ENCODE measurements at regions not wholly inside any gene's neighbourhood (a gene's known extent, or its start where the extent isn't known, plus 50 kb on each side); places are given as distances from the start of the nearest gene placed in this dataset.

DNA sequence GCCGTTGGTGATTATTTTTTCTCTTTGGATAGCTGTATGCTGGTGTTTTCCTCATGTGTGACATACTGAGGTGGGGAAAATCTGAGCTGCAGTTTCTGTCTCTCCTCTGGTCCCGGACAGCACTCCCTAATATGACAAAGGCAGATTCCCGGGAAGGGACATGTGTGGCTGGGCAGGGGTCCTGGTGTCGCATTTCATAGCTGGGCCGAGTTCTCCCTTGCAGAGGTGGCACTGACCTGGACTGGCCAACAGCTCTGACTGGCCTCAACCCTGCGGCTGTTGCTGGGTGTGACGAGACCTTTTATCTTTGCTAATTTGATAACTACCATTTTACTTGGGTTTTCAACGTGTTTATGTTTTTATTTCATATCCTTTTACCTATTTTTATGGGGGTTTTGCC is 248.6 kb upstream of the TCERG1L start:
- POLR2A ChIA-PET: no interaction called here
- H3K4me3 ChIP-seq (ENCODE audit: low read depth, low read length): no peak overlapping the region
- TF ChIP-seq, protein P1, sequence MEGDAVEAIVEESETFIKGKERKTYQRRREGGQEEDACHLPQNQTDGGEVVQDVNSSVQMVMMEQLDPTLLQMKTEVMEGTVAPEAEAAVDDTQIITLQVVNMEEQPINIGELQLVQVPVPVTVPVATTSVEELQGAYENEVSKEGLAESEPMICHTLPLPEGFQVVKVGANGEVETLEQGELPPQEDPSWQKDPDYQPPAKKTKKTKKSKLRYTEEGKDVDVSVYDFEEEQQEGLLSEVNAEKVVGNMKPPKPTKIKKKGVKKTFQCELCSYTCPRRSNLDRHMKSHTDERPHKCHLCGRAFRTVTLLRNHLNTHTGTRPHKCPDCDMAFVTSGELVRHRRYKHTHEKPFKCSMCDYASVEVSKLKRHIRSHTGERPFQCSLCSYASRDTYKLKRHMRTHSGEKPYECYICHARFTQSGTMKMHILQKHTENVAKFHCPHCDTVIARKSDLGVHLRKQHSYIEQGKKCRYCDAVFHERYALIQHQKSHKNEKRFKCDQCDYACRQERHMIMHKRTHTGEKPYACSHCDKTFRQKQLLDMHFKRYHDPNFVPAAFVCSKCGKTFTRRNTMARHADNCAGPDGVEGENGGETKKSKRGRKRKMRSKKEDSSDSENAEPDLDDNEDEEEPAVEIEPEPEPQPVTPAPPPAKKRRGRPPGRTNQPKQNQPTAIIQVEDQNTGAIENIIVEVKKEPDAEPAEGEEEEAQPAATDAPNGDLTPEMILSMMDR (IDR thresholded peaks at IDR 0.05; ENCODE audit: low read depth, low read length): no peak
- H3K9me3 ChIP-seq (ENCODE audit: control insufficient read depth, insufficient read depth, low read length): peaks cover 72% of the 10 kb centered on the region
- H3K27me3 ChIP-seq (ENCODE audit: control insufficient read depth, insufficient read depth, low read length): no peaks in the 10 kb centered on the region
- H3K27ac ChIP-seq (ENCODE audit: low read depth, low read length): no peak overlapping the region
- CTCF ChIA-PET: no interaction called here
- DNase-seq (ENCODE audit: low read depth, low spot score): no peak

DNA sequence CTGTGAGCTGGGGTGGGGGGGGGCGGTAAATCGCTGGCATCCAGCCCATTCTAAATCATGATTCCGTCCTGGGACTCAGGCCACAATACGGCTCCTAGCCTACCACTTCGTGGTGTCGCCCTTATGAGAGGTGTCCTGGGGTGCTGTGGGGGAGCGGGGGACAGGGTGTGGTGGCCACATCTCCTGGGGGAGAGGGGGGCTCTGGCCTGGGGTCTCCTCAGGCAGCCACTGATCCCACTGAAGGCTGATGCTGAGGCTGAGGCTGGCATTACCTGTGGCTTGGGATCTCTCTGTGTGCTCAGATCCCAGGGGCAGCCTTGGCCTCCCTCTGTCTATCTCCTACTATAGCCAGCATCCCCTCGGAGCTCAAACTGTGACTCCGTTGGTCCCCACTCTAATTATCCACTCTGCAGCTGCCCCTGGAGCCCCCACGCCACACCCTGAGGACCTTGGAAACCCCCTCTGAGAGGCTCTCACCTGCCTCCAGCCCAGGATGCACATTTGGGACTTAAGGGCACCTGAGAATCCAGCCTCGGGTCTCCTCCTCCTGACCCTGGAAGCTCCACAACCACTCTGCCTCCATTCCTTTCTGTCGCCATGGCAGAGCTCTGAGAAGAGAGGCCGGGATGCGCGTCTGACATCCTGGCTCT is 249.3 kb upstream of the TCERG1L start:
- peaks cover 65% of the 10 kb centered on the region for H3K9me3 ChIP-seq (ENCODE audit: control insufficient read depth, insufficient read depth, low read length)
- H3K4me3 ChIP-seq (ENCODE audit: low read depth, low read length): no peak overlapping the region
- no peaks in the 10 kb centered on the region for H3K27me3 ChIP-seq (ENCODE audit: control insufficient read depth, insufficient read depth, low read length)
- DNase-seq (ENCODE audit: low read depth, low spot score): no peak
- H3K27ac ChIP-seq (ENCODE audit: low read depth, low read length): no peak overlapping the region
- CTCF ChIA-PET: no interaction called here
- TF ChIP-seq, protein P1 (IDR thresholded peaks at IDR 0.05; ENCODE audit: low read depth, low read length): no peak
- POLR2A ChIA-PET: no interaction called here

DNA sequence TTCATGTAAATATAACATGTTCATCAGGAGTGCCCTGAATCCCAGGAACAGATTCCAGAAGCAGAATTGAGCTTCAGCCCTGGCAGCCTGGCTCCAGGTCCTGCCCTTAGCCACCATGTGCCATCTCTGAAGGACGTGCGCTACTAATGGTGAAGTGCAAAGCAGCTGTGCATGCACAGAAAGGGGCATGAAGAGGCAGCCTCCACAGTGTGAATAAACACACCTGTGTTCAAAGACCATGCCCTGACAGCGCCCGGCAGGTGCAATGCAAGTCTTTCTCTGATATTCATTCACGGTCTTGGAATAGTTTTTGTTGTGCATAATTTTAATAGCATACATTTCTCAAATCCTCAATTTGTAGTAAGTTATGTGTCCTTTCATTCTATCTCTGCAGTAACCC is 250.4 kb upstream of the TCERG1L start:
- no peak overlapping the region for H3K4me3 ChIP-seq (ENCODE audit: low read depth, low read length)
- peaks cover 65% of the 10 kb centered on the region for H3K9me3 ChIP-seq (ENCODE audit: control insufficient read depth, insufficient read depth, low read length)
- H3K27ac ChIP-seq (ENCODE audit: low read depth, low read length): no peak overlapping the region
- ChIA-PET CTCF (no interaction called here), POLR2A (no interaction called here)
- no peak for DNase-seq (ENCODE audit: low read depth, low spot score)
- no peaks in the 10 kb centered on the region for H3K27me3 ChIP-seq (ENCODE audit: control insufficient read depth, insufficient read depth, low read length)
- TF ChIP-seq, protein P1 (IDR thresholded peaks at IDR 0.05; ENCODE audit: low read depth, low read length): no peak

DNA sequence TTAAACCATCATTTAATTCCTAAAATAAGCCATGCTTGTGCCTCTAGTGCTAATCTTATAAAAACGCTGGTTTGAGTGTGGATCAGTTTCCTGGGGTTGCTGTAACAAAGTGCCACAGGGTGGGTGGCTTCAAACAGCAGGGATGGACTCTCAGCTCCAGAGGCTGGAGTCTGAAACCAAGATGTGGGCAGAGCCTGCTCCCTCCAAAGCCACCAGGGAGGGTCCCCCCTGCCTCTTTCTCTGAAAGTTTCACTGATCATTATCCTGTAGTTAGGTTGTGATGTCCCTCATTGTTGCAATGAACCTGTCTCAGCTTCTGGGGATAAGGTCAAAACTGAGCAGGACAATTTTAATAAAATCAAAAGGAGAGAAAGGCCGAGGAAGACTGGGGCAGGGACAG is 251.9 kb upstream of the TCERG1L start:
- no peaks in the 10 kb centered on the region for H3K27me3 ChIP-seq (ENCODE audit: control insufficient read depth, insufficient read depth, low read length)
- ChIA-PET POLR2A (no interaction called here), CTCF (no interaction called here)
- no peak overlapping the region for H3K27ac ChIP-seq (ENCODE audit: low read depth, low read length)
- H3K4me3 ChIP-seq (ENCODE audit: low read depth, low read length): no peak overlapping the region
- no peak for DNase-seq (ENCODE audit: low read depth, low spot score)
- H3K9me3 ChIP-seq (ENCODE audit: control insufficient read depth, insufficient read depth, low read length): peaks cover 68% of the 10 kb centered on the region
- TF ChIP-seq, protein P1 (IDR thresholded peaks at IDR 0.05; ENCODE audit: low read depth, low read length): no peak

DNA sequence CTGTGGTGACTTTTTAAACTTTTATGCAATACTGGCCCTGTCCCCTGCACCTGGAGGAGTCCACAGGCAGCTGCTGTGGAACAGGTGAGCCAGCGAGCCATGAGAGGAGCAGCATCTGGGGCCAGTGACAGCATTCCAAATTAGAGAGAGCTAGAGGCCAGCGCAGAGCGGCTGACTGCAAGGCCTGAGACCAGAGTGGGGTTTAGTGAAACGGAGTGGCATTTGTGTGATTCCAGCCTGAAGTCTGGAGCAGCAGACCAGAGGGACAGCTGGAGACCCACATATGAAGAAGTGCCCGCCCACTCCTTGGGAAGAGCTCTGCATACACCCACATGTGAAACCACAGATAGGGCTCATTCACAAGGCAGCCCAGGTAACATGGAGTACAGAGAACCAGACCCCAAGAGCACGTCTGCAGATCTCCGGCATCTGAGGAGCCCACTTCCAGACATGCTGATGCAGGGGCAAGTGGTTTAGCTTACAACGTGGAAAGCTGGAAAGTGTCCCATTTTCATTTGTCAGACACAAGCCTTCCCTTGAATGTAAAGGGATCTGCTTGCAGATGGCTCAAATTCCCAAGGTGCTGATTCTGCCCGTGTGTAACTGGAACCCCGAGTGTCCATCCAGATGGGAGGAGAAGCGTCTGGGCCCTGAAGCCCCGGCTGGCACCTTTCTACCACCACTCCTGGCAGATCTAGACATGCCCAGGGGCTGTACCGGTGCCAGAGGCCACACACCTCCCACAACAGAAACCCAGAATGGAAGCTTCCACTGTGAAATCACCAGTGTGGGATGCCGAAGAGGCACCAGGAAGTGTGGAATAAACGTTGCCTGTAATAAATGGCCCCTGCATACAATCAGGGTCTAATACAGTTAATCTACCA is 256.0 kb upstream of the TCERG1L start:
- TF ChIP-seq, protein P1 (IDR thresholded peaks at IDR 0.05; ENCODE audit: low read depth, low read length): no peak
- Histone ChIP-seq H3K27ac (ENCODE audit: low read depth, low read length) (no peak overlapping the region), H3K4me3 (ENCODE audit: low read depth, low read length) (no peak overlapping the region), H3K27me3 (ENCODE audit: control insufficient read depth, insufficient read depth, low read length) (no peaks in the 10 kb centered on the region), H3K9me3 (ENCODE audit: control insufficient read depth, insufficient read depth, low read length) (peaks cover 68% of the 10 kb centered on the region)
- ChIA-PET CTCF (no interaction called here), POLR2A (no interaction called here)
- DNase-seq (ENCODE audit: low read depth, low spot score): no peak
